ENCODE measurements at regions not wholly inside any gene's neighbourhood (a gene's known extent, or its start where the extent isn't known, plus 50 kb on each side); places are given as distances from the start of the nearest gene placed in this dataset.

- Mint-ChIP-seq H3K9me3 (peaks cover 9 to 20% (median 15%) of the 10 kb centered on the region in 7 donors), H3K4me3 (no peak overlapping the region), H3K27me3 (ENCODE audit: low read depth in 3 of 3) (peaks cover 4 to 7% (median 7%) of the 10 kb centered on the region in 3 donors), H3K36me3 (no peaks in the 10 kb centered on the region), H3K27ac (no peak overlapping the region), H3K4me1 (no peaks in the 10 kb centered on the region)
- no peak overlapping the region for H3K9ac ChIP-seq (ENCODE audit: insufficient read depth, low read length, poor library complexity, severe bottlenecking)
- WGBS (ENCODE audit: insufficient coverage) = 100% methylated on average over 1 of the region's 2 CpGs
- intact Hi-C loops (cut with micrococcal nuclease) = no loop called here
- H3K27ac ChIP-seq (ENCODE audit: low read depth in 1 of 2, low read length in 2 of 2) = no peak overlapping the region
- DNase-seq = no peak
- no peaks in the 10 kb centered on the region for H4K20me1 ChIP-seq (ENCODE audit: insufficient read depth, low read length)
- H3K79me2 ChIP-seq (ENCODE audit: insufficient read depth, low read length) = no peaks in the 10 kb centered on the region
- no peaks in the 10 kb centered on the region for H3K36me3 ChIP-seq (replicated peaks in 1 of 2; ENCODE audit: control insufficient read depth in 1 of 2, insufficient read depth in 2 of 2, low read length in 2 of 2)
- peaks cover 0 to 2% of the 10 kb centered on the region in 2 donors for H3K27me3 ChIP-seq (ENCODE audit: control insufficient read depth in 2 of 2, insufficient read depth in 2 of 2, low read length in 2 of 2)
- no peak overlapping the region for H2AFZ ChIP-seq (ENCODE audit: insufficient read depth, low read depth, low read length, poor library complexity, severe bottlenecking)
- H3K4me1 ChIP-seq (ENCODE audit: control insufficient read depth in 1 of 2, insufficient read depth in 2 of 2, low read length in 2 of 2) = no peaks in the 10 kb centered on the region
- H3K4me2 ChIP-seq (replicated peaks; ENCODE audit: extremely low read depth, low read length, poor library complexity, severe bottlenecking) = no peak overlapping the region
- no peak for TF ChIP-seq CTCF (IDR thresholded peaks at IDR 0.05)
- no peak overlapping the region for H3K4me3 ChIP-seq (replicated peaks in 1 of 3; ENCODE audit: low read depth in 2 of 3, low read length in 3 of 3)
- H3K9me3 ChIP-seq (replicated peaks in 1 of 2; ENCODE audit: control insufficient read depth in 1 of 2, insufficient read depth in 1 of 2, low read length in 2 of 2) = peaks cover 4 to 21% of the 10 kb centered on the region in 2 donors
Measured at GRCh38 chr9:90261698-90262097, 380.9 kb downstream of the DIRAS2 start.

GRCh38 chr9:90268613-90269012 is 374.0 kb downstream of the DIRAS2 start:
- intact Hi-C loops (cut with micrococcal nuclease) = no loop called here
- H3K9me3 Mint-ChIP-seq = peaks cover 0 to 8% (median 0%) of the 10 kb centered on the region in 7 donors

More at GRCh38 chr9:90268613-90269012, 374.0 kb downstream of the DIRAS2 start:
- no peaks in the 10 kb centered on the region for H3K9me3 ChIP-seq (replicated peaks in 1 of 2; ENCODE audit: control insufficient read depth in 1 of 2, insufficient read depth in 1 of 2, low read length in 2 of 2)
- H3K4me3 ChIP-seq (replicated peaks in 1 of 3; ENCODE audit: low read depth in 2 of 3, low read length in 3 of 3) = no peak overlapping the region
- no peaks in the 10 kb centered on the region for H3K36me3 ChIP-seq (replicated peaks in 1 of 2; ENCODE audit: control insufficient read depth in 1 of 2, insufficient read depth in 2 of 2, low read length in 2 of 2)
- no peak overlapping the region for H3K4me3 Mint-ChIP-seq
- H3K4me1 Mint-ChIP-seq = no peaks in the 10 kb centered on the region
- H3K4me2 ChIP-seq (replicated peaks; ENCODE audit: extremely low read depth, low read length, poor library complexity, severe bottlenecking) = no peak overlapping the region
- peaks cover 0 to 2% of the 10 kb centered on the region in 2 donors for H3K27me3 ChIP-seq (ENCODE audit: control insufficient read depth in 2 of 2, insufficient read depth in 2 of 2, low read length in 2 of 2)
- no peaks in the 10 kb centered on the region for H3K4me1 ChIP-seq (ENCODE audit: control insufficient read depth in 1 of 2, insufficient read depth in 2 of 2, low read length in 2 of 2)
- no peak overlapping the region for H2AFZ ChIP-seq (ENCODE audit: insufficient read depth, low read depth, low read length, poor library complexity, severe bottlenecking)
- WGBS (ENCODE audit: insufficient coverage) = 93% methylated on average over 5 of the region's 5 CpGs
- H3K79me2 ChIP-seq (ENCODE audit: insufficient read depth, low read length) = no peaks in the 10 kb centered on the region
- H3K27ac Mint-ChIP-seq = no peak overlapping the region
- H3K27ac ChIP-seq (ENCODE audit: low read depth in 1 of 2, low read length in 2 of 2) = no peak overlapping the region
- no peaks in the 10 kb centered on the region for H4K20me1 ChIP-seq (ENCODE audit: insufficient read depth, low read length)
- no peaks in the 10 kb centered on the region for H3K36me3 Mint-ChIP-seq
- TF ChIP-seq CTCF (IDR thresholded peaks at IDR 0.05) = no peak
- H3K9ac ChIP-seq (ENCODE audit: insufficient read depth, low read length, poor library complexity, severe bottlenecking) = no peak overlapping the region
- peaks cover 4 to 13% (median 8%) of the 10 kb centered on the region in 3 donors for H3K27me3 Mint-ChIP-seq (ENCODE audit: low read depth in 3 of 3)
- DNase-seq = no peak
